ENCODE measurements at regions not wholly inside any gene's neighbourhood (a gene's known extent, or its start where the extent isn't known, plus 50 kb on each side); places are given as distances from the start of the nearest gene placed in this dataset.

DNA sequence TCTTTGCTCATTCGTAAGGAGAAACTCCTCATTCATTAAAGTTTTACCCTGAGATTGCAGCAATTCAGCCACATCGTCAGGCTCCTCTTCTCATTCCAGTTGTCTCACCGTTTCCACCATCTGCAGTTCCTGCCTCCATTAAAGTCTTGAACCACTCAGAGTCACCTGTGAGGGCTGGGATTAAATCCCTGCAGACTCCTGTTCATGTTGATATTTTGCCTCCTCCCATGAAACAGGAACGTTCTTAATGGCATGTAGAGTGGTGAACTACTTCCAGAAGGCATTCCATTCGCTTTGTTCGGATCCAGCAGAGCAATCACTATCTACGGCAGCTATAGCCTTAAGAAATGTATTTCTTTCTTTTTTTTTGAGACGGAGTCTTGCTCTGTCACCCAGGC, 96.5 kb upstream of the FAM20C start:
- Histone ChIP-seq H3K36me3 (no peaks in the 10 kb centered on the region), H3K27ac (no peak overlapping the region), H3K4me1 (no peaks in the 10 kb centered on the region), H3K9me3 (peaks cover 4 to 7% of the 10 kb centered on the region in 2 donors), H3K4me3 (no peak overlapping the region), H3K27me3 (no peaks in the 10 kb centered on the region)
- intact Hi-C loops (cut with DNase I): no loop called here
- TF ChIP-seq, protein P1, sequence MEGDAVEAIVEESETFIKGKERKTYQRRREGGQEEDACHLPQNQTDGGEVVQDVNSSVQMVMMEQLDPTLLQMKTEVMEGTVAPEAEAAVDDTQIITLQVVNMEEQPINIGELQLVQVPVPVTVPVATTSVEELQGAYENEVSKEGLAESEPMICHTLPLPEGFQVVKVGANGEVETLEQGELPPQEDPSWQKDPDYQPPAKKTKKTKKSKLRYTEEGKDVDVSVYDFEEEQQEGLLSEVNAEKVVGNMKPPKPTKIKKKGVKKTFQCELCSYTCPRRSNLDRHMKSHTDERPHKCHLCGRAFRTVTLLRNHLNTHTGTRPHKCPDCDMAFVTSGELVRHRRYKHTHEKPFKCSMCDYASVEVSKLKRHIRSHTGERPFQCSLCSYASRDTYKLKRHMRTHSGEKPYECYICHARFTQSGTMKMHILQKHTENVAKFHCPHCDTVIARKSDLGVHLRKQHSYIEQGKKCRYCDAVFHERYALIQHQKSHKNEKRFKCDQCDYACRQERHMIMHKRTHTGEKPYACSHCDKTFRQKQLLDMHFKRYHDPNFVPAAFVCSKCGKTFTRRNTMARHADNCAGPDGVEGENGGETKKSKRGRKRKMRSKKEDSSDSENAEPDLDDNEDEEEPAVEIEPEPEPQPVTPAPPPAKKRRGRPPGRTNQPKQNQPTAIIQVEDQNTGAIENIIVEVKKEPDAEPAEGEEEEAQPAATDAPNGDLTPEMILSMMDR (IDR thresholded peaks at IDR 0.05): no peak
- DNase-seq (ENCODE audit: low spot score in 2 of 2): no peak

DNA sequence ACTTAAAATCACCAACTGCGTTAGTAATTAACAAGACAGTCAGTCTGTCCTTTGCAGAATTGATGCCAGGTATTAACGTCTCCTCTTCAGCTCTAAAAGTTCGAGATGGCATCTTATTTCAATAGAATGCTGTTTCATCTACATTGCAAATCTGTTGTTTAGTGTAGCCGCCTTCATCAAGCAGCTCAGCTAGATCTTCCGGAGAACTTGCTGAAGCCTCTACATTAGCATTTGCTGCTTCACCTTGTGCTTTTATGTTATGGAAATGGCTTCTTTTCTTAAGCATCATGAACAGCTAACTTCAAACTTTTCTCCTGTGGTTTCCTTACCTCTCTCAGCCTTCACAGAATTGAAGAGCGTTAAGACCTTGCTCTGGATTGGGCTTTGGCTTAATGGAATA, 95.5 kb upstream of the FAM20C start:
- intact Hi-C loops (cut with DNase I): no loop called here
- peaks cover 4 to 7% of the 10 kb centered on the region in 2 donors for H3K9me3 ChIP-seq
- no peaks in the 10 kb centered on the region for H3K36me3 ChIP-seq
- no peak for DNase-seq (ENCODE audit: low spot score in 2 of 2)
- H3K4me1 ChIP-seq: no peaks in the 10 kb centered on the region
- no peak overlapping the region for H3K27ac ChIP-seq
- H3K4me3 ChIP-seq: no peak overlapping the region
- H3K27me3 ChIP-seq: no peaks in the 10 kb centered on the region
- TF ChIP-seq, protein P1 (IDR thresholded peaks at IDR 0.05): no peak

DNA sequence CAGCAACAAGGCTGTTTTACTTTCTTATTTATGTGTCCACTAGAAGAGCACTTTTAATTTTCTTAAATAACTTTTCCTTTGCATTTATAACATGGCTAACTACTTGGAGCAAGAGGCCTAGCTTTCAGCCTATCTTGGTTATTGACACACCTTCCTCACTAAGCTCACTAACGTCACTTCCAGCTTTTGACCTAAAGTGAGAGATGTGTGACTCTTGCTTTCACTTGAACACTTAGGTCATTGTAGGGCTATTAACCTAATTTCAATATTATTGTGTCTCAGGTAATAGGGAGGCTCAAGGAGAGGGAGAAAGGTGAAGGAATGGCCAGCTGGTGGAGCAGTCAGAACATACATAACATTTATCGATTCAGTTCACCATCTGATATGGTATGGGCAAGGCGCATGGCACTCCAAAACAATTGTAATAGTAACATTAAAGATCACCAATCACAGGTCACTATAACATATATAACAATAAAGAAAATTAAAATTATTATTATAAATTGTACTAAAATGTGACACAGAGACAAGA, 95.0 kb upstream of the FAM20C start:
- TF ChIP-seq, protein P1 (IDR thresholded peaks at IDR 0.05): no peak
- no peak overlapping the region for H3K4me3 ChIP-seq
- intact Hi-C loops (cut with DNase I): no loop called here
- H3K9me3 ChIP-seq: peaks cover 4 to 7% of the 10 kb centered on the region in 2 donors
- no peaks in the 10 kb centered on the region for H3K4me1 ChIP-seq
- no peak overlapping the region for H3K27ac ChIP-seq
- no peaks in the 10 kb centered on the region for H3K36me3 ChIP-seq
- DNase-seq (ENCODE audit: low spot score in 2 of 2): no peak
- no peaks in the 10 kb centered on the region for H3K27me3 ChIP-seq

DNA sequence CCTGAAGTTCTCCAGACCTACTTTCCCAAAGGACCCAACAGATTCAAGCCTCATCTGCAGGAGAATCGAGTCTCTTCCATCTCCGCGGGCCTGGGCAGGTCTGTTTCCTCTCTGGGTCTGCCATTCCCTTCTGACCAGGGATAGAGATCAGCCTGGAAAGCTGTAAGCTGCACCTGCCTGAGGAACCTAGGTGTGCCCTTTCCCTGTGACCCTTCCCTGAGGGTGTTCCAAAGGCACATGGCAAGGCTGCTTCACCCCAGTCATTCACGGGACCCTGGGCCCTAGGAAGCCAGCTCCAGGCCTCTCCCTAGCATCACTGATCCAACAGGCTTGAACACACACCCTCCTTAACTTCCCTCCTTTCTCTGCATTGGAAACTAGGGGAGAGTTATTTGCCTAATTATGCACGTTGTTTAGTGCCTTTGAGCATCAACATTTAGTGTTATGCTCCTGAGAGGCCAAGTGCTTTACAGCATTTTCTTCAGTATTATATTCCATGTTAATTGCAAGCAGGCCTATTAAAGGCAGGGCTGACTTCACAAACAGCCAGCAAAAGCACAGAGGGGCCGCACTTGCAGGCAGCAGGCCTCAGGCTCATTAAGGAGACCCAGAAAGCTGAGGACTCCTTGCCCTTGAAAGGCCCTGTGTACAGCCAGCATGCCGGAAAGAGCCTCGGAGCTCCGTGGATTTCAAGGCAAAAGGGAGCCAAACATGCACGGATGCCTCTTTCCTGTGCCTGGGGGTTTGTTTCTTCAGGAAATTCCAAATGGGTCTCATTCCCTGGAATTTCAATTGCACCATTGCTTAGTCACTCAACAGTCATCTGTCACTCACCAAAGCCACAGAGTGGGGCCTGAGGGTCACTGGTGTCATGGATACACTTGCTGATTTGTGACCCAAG, 91.0 kb upstream of the FAM20C start:
- H3K4me3 ChIP-seq: no peak overlapping the region
- DNase-seq (ENCODE audit: low spot score in 2 of 2): no peak
- intact Hi-C loops (cut with DNase I): no loop called here
- H3K36me3 ChIP-seq: no peaks in the 10 kb centered on the region
- TF ChIP-seq, protein P1 (IDR thresholded peaks at IDR 0.05): no peak
- no peaks in the 10 kb centered on the region for H3K4me1 ChIP-seq
- H3K9me3 ChIP-seq: peaks cover 4 to 7% of the 10 kb centered on the region in 2 donors
- H3K27ac ChIP-seq: no peak overlapping the region
- no peaks in the 10 kb centered on the region for H3K27me3 ChIP-seq

DNA sequence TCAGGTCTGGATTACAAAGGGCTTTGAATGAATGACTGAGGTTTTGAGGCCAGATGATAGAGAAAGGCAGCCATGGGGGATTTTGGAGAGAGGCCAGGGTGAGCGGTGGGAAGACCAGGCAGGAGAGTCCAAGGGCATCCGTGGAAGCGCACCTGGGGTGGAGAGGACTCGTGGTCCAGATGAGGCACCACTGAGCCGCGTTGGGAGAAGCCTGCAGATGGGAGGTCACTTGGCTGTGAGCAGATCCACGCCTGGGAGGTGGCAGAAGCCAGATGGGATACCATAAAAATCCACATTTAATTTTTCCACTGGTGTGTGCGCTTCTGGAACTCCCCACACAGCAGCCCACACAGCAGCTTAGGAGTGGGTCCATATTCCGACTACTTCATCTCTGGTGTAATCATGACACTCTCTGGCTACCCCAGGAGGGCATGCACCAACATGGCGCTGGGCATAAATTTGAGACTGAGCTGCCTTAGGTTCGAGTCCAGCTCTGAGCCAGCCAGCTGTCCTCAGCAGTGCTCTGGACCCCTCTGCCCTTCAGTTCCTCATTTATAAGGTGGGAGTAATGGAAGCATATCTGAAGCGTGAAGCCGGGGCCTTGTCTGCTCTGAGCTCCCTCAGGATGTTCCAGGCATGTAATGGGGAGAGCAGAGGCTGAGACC, 90.2 kb upstream of the FAM20C start:
- TF ChIP-seq, protein P1 (IDR thresholded peaks at IDR 0.05): no peak
- intact Hi-C loops (cut with DNase I): no loop called here
- no peak for DNase-seq (ENCODE audit: low spot score in 2 of 2)

More for the DNA sequence above, 90.2 kb upstream of the FAM20C start:
- Histone ChIP-seq H3K9me3 (peaks cover 4 to 7% of the 10 kb centered on the region in 2 donors), H3K4me3 (no peak overlapping the region), H3K4me1 (no peaks in the 10 kb centered on the region), H3K27me3 (no peaks in the 10 kb centered on the region), H3K27ac (no peak overlapping the region), H3K36me3 (no peaks in the 10 kb centered on the region)
